ENCODE measurements at regions not wholly inside any gene's neighbourhood (a gene's known extent, or its start where the extent isn't known, plus 50 kb on each side); places are given as distances from the start of the nearest gene placed in this dataset.

- DNase-seq (ENCODE audit: low spot score): no peak
Measured at GRCh38 chr14:44712024-44712815, 205.1 kb upstream of the FSCB start.

GRCh38 chr14:44701563-44702263 lies 194.6 kb upstream of the FSCB start:
- no peak for DNase-seq (ENCODE audit: low spot score)

- no peak for DNase-seq (ENCODE audit: low spot score)
Measured at GRCh38 chr14:44700694-44701093, 193.6 kb upstream of the FSCB start.

GRCh38 chr14:44700184-44700583 lies 193.1 kb upstream of the FSCB start:
- DNase-seq (ENCODE audit: low spot score): no peak

- DNase-seq (ENCODE audit: low spot score): no peak
Measured at GRCh38 chr14:44699391-44699790, 192.3 kb upstream of the FSCB start.

DNA sequence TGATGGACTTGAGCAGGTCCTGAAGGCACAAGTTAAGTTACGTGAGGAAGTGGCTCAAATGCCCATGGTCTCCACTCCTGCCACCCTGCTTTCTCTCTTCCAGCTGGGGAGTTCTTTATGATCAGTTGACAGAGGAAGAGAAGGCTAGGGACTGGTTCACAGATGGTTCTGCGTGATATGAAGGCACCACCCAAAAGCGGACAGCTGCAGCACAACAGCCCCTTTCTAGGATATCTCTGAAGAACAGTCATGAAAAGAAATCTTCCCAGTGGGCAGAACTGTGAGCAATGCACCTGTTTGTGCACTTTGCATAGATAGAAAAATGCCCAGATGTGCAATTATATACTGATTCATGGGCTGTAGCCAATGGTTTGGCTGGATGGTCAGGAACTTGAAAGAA lies 162.4 kb upstream of the FSCB start:
- no peak for DNase-seq (ENCODE audit: low spot score)

GRCh38 chr14:44663136-44663535 lies 156.1 kb upstream of the FSCB start:
- no peak for DNase-seq (ENCODE audit: low spot score)

- no peak for DNase-seq (ENCODE audit: low spot score)
Measured at GRCh38 chr14:44662250-44662891, 155.3 kb upstream of the FSCB start.

DNA sequence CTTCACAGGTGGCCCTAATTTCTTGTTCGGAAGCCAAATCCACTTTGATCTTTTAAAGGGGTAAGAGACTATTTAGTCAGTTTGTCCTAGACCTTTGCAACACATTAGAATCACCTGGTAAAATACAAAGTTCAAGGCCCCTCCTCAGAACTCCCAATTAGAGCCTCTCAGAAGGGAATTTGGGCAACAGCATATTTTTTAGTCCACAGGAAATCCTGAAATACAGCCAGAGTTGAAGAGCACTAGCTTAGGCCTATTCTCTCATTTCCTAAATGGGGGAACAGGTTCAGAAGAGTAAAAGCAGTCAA lies 151.3 kb upstream of the FSCB start:
- DNase-seq (ENCODE audit: low spot score): no peak

GRCh38 chr14:44657696-44658388 lies 150.8 kb upstream of the FSCB start:
- DNase-seq (ENCODE audit: low spot score): no peak

GRCh38 chr14:44657203-44657602 lies 150.1 kb upstream of the FSCB start:
- no peak for DNase-seq (ENCODE audit: low spot score)

GRCh38 chr14:44654591-44654990 lies 147.5 kb upstream of the FSCB start:
- no peak for DNase-seq (ENCODE audit: low spot score)

- DNase-seq (ENCODE audit: low spot score): no peak
Measured at GRCh38 chr14:44653641-44654040, 146.6 kb upstream of the FSCB start.

- no peak for DNase-seq (ENCODE audit: low spot score)
Measured at GRCh38 chr14:44652640-44653039, 145.6 kb upstream of the FSCB start.

- DNase-seq (ENCODE audit: low spot score): no peak
Measured at GRCh38 chr14:44649061-44649460, 142.0 kb upstream of the FSCB start.

DNA sequence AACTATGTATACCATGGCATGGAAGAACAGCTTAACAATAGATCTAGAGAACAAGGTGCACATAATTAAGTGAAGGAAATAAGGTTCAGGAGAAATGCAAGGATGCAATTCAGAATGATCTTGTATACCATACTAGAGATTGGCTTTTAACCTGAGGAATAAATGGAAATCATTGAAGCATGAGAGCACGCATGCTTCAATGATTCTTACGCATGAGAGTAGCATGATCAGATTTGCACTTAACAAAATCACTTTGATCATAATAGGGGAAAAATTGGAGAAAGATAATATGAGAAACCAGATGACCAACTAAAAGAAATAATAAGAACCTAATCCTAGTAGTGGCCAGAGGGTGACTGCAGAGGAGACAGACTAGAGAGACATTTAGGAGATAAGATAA lies 133.3 kb upstream of the FSCB start:
- DNase-seq (ENCODE audit: low spot score): no peak

DNA sequence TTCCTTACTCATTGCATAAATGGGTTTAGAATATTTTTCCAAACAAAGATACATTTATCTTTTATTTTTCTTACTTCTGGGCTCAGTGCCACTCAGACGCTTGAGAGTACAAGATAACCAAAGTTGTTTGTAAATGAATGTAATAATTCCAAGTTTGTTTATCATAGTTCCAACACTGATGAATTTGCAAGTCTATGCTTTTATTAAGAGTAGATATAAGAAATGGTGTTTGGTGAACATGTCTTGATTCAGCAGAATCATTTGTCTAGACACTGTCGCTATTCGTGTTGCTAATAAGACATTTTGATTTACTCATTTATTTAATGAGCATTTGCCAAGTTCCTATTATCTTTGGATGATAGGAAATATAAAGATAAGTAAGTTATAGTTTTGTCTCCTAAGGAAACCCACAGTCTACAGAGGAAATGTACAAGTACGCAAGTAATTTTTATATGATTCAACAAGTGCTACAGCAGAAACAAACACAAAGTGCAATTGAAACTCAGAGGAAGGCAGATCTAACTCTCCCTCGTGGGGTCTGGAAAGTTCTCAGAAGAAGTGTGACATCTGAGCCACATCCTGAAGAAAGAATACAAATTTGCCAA lies 132.8 kb upstream of the FSCB start:
- DNase-seq (ENCODE audit: low spot score): no peak

GRCh38 chr14:44634692-44635091 lies 127.6 kb upstream of the FSCB start:
- no peak for DNase-seq (ENCODE audit: low spot score)

DNA sequence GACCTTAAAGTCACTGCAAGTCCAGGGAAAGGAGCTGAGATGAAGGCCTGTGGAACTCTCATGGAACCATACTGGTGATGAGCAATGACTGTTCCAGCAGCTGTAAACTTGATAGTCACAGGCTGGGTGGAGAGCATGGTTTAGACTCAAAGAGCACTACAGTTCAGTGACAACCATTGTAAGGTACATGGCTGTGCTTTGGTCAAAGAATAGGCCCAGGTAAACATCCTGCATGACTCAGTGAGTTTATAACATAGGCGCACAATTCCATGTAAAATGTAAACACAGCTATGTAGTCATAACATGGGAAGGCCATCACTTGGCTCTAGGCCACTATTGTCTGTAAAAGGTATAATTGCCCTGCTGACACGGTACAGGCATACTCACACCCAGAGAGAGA lies 119.3 kb upstream of the FSCB start:
- no peak for DNase-seq (ENCODE audit: low spot score)

- no peak for DNase-seq (ENCODE audit: low spot score)
Measured at GRCh38 chr14:44625098-44625497, 118.0 kb upstream of the FSCB start.

DNA sequence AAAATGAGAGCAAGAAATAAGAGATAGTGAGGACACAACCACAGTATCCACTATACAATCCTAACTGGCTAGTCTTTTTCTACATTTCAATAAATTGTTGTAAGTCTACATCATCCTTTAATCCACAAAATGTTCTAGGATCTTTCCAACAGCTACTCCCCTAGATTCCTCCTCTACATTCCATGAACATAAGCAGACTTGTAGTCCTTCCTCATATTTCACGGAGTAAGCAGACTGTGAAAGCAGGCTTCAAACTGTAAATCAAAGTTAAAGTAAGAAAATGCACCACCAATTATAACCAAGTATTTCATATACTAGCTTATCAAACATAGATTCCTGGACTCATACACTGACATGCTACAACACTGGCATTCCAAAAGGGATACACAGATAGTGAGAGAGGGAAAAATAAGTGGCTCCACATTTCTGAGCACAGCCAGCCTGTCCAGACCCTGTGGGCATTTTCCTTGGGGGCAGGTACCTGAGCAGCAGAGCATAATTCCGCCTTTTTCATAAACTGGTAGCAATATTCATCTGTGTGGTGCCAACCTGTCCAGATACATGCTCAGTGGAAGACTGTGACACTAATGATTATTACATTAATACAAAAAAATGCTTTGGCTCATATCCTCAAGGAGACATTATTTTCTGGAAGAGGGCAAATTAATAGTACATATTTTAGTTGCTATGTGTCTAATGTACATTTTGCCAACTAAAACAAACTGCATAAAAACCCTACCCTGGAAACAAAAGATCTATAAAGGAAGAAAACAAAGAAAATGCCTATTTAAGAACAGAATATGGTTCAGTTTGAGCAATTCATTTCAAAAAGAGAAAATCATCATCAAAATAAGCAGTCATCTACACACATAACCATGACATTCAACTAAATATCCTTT lies 113.3 kb upstream of the FSCB start:
- no peak for DNase-seq (ENCODE audit: low spot score)
